Stimulated activated naive CD4-positive, alpha-beta T cell (primary cell): ENCODE measurements at regions not wholly inside any gene's neighbourhood (a gene's known extent, or its start where the extent isn't known, plus 50 kb on each side); places are given as distances from the start of the nearest gene placed in this dataset.

Experiments used
- DNase-seq, 6 experiments: peaks; one replicate each; lab custom pipeline; 2025; lab: John Stamatoyannopoulos, UW

- DNase-seq: no peak
Observed at GRCh38 chr9:18233311-18233710, 240.6 kb upstream of the ADAMTSL1 start.

DNA sequence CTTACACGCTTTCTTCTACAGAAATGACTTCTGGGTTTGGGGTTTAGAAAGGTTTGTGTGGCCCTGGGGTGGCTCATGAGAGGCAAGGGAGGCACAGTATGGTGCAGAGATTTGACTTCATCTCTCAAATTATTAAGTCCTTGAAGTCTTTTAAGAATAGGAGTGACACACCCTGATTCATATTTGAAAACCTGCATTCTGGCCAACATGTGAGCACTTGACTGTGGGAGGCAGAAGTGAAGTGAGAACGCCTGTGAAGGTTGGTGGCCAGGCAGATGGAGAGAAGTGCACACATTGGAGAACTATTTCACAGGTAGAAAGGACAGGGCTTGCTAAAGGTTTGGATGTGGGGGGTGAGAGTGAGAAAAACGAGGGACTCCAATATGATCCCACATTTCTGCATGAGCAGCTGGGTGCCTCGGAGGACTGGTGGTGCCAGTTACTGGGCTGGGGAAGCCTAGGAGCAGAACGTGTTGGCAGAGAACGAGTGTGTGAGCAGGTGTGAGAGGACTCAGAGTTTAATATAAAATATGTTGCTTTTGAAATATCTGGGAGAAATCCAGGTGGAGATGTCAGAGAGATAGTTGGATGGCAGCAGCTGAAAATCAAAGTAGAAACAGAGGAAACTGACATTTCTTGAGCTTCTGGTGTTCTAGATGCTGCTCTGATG, 240.0 kb upstream of the ADAMTSL1 start:
- DNase-seq: no peak

DNA sequence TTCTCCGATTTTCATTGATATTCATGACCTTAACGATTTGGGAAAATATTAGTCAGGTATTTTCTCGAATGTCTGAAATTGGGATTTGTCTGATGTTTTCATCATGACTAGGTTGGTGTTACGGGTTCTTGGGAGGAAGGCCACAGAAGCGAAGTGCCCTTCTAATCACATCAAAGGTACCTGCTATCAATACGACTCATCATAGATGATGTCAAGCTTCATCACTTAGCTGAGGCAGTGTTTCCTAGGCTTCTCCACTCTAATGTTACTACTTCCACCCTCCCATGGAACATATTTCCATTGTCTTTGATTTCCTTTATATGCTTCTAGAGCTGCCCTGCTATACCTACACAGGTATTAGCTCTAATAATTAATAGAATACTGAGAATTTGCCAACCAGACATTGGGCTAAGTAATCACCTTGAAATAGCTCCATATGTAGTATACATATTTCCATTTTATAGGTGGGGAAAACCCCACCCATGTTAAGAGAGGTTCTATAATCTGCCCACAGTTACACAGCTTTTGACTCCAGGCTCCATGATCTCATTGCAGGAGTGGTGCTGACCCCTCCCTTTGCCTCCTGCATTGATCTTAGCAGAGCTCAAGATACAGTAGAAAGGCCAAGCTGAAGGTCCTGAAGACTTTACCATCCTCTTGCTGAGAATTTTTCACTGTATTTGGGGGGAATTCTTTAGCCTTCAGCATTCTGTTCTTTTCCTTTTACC, 238.6 kb upstream of the ADAMTSL1 start:
- DNase-seq: no peak

DNA sequence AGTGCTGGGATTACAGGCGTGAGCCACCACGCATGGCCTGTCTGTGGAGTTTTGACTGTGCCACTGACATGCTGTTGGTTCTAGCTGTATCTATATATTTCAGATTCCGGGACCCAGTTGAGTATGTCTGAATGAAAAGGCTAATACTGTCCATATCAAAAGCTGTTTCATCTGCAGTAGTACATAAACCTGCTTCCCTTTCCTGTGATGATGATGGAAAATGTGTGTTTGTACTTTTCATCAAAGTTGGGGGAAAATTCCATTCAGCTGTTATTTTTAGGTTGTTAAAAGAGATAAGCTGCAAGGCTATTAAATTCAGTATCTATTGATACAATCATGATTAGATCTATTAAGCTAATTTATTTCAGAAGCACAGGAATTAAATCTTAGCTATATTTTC, 237.6 kb upstream of the ADAMTSL1 start:
- DNase-seq: no peak

DNA sequence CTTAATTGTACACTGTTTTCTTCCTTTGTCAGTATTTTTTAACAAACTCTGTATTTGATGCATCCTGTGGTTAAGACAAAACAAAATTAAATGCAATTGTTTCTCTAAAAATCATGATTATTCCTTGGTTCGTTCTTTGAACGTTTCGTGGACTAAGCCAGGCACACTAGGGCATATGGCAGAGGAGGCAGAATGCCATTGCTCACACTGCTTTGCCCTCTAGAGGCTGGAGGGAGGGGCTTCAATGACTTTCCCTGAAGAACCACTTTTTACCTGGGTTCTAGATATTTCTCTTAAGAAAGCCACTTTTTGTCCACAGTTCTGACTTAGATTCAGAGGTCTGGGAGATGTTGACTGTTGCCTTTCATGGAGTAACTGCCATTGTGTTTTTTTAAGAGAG, 236.2 kb upstream of the ADAMTSL1 start:
- no peak for DNase-seq

GRCh38 chr9:18238254-18238653, 235.7 kb upstream of the ADAMTSL1 start:
- DNase-seq: no peak

DNA sequence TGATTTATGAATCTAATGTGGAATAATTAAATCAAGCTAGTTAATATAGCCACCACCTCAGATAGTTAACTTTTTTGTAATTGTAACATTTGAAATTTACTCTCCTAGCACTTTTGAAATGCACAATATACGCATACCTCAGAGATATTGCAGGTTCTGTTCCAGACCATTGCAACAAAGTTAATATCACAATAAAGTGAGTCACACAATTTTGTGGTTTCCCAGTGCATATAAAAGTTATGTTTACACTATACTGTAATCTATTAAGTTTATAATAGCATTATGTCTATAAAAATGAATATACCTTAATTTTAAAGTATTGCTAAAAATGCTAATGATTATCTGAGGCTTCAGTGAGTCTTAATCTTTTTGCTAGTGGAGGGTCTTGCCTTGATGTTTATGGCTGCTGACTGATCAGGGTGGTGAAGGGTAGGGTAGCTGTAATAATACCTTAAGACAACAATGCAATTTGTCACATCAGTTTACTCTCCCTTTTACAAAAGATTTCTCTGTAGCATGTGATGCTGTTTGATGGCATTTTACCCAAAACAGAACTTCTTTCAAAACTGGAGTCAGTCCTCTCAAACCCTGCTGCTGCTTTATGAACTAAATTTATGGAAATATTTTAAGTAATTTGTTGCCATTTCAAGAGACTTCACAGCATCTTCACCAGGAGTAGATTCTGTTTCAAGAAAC, 235.1 kb upstream of the ADAMTSL1 start:
- no peak for DNase-seq

DNA sequence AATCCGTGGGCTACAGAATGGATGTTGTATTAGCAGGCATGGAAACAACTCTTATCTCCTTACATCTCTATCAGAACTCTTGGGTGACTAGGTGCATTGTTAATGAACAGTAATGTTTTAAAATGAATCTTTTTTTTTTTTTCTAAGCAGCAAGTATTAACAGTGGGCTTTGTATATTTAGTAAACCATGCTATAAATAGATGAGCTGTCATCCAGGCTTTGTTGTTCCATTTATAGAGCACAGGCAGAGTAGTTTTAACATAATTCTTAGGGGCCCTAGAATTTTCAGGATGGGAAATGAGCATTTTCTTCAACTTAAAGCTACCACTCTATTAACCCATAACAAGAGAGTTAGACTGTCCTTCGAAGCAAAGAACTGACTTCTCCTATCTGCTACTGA, 233.7 kb upstream of the ADAMTSL1 start:
- no peak for DNase-seq

DNA sequence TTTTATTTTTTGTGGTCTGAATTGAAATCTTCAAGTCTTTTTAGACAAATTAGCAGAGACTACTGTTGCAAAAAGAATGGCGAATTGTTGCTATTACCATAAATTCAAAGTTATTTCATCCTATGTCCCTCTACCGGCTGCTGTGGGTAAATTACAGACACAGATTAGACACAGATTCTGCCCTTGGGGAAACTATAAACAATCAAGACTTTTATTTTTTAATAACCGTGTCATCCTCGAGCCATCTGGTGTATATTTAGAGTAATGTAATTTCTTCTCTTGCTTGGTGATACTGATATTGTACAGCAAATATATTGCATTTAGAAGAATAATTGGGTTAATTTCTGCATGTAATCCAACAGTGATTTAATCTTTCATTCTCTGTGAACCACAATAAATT, 228.0 kb upstream of the ADAMTSL1 start:
- no peak for DNase-seq

GRCh38 chr9:18250053-18250452, 223.9 kb upstream of the ADAMTSL1 start:
- no peak for DNase-seq

DNA sequence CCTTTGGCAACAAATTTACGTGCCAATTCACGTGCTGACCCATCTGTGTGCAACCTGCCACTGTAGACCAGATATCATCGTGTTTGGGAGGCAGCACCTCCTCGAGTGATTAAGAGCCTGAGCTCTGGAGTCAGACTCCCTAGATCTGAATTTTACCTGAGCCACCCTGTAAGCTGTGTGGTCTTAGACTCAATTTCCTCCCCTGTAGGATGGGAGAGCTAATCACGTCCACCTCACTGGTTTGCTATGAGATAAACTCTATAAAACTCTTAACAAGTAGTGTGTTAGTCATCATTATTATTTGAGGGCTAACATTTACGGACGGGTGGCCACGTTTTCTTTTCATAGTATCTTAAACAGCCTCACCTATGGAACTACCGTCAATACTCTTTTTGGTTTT, 220.0 kb upstream of the ADAMTSL1 start:
- no peak for DNase-seq

DNA sequence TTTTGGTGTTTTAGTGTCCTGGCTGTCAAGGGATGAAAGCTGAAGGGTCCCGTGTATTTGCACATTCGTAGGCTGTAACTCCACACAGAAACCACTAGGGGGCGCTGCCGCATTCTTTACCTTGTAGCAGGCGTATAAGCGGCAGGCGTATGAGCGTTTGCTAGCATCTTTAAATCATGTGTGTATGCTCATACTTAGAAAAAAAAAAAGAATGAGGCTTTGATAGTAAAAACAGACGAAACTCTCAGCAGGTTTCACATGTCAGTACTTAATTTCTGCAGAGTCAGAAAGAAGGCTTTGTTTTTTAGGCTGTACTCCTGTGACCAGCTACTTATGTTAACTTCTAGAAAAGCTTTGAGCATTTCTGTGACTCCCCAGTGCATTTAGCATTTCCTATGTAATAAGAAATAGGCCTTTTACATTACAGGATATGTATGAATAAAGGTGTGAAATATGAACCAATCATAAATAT, 218.8 kb upstream of the ADAMTSL1 start:
- peak; percentile 22 to 78 (median 49) for DNase-seq

- DNase-seq: no peak
Observed at GRCh38 chr9:18255747-18256146, 218.2 kb upstream of the ADAMTSL1 start.

GRCh38 chr9:18256568-18256967, 217.4 kb upstream of the ADAMTSL1 start:
- no peak for DNase-seq

- no peak for DNase-seq
Observed at GRCh38 chr9:18260521-18260920, 213.4 kb upstream of the ADAMTSL1 start.

GRCh38 chr9:18261181-18261580, 212.8 kb upstream of the ADAMTSL1 start:
- DNase-seq: no peak

DNA sequence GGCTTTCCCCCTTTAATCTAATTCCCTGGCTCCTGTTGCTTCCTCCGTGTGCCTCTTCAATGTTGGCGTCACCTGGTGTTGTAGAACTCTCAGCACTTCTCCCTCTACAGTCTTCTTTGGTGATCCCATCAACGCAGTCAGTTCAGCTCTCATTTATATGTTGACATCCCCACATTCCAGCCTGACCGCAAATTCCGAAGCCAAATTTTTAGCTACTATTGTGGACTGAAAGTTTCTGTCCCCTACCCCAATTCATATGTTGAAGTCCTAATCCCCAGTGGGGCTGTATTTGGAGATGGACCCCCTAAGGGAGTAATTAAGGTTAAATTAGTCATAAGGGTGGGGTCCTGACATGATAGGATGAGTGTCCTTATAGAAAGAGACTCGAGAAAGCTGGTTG, 210.6 kb upstream of the ADAMTSL1 start:
- DNase-seq: no peak

- no peak for DNase-seq
Observed at GRCh38 chr9:18268381-18268780, 205.6 kb upstream of the ADAMTSL1 start.

- no peak for DNase-seq
Observed at GRCh38 chr9:18269561-18269960, 204.4 kb upstream of the ADAMTSL1 start.

DNA sequence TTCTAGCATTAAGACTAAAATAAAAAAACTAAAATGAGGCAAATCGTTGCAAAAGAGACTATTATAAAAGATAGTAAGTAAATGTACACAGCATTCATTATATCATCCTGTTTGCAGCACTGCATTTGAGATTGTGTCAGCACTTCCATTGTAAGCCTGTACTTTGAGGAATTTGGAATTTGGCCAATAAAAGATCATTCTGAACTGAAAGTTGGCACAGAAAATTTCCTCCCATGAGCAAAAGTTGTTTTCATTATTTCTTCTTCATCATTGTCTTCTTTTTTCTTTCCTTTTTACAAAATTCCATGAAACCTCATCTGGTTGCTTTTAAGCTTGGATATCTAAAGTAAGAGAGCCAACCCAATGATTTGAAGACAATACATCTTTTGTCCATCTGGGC, 199.3 kb upstream of the ADAMTSL1 start:
- no peak for DNase-seq

DNA sequence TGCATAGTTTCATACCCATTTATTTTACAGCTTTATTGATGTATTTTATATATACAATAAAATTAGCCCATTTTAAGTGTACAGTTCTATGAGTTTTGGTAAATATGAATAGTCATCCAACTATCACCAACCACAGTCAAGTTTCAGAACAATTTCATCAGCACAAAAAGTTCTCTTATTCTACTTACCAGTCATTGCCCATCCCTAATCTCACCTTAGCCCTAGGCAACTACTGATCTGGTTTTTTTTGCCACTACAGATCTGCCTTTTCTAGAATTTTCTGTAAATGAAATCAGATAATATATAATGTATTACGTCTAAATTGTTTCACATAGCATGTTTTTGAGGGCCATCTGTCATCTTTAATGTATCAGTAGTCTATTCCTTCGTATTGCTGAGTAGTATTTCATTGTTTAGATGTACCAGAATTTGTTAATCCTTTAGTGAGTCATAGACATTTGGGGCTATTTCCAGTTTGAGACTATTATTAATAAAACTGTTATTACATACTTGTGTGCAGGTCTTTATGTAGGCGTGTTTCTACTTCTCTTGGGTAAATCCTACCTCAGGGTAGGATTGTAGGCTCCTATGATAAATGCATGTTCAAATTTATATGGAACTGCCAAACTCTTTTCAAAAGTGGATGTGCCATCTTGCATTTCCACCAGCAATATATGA, 198.5 kb upstream of the ADAMTSL1 start:
- DNase-seq: no peak

DNA sequence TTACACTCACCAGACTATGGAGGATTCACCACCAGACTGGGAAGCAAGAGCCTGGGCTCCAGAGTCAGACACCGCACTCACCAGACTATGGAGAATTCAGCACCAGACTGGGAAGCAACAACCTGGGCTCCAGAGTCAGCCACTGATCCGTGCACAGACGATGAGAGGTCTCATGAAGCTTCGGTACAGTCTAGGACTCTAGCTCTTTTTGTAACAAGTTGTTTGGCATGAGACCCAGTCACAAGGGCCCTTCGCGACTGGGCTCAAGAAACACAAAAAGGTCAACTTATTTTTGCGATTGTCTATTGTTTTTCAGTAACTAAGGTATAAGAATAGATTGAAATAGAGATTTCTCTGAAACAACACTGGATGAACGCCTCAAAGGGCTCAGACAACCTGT, 192.7 kb upstream of the ADAMTSL1 start:
- no peak for DNase-seq

DNA sequence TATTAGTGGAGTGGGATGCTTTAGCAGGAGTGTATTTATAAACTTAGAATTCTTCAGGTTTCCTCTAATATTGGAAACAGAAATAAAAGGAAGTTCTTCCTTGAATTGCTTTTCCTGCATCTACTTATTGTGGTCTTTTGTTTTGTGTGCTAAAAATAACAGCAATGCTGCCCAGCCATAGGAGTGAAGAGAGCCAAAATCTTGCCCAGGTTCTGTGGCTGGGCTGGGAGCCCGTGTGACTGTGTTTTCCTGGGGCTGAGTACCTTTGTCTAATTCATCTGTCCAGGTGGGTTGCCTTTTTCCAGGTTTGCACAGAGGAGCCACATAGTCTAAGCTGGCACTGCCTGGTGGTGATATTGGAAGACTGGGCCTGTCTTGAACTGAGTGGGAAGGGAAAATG, 179.7 kb upstream of the ADAMTSL1 start:
- no peak for DNase-seq
